Fibroblast of skin of left quadriceps (primary cell): ENCODE measurements at regions not wholly inside any gene's neighbourhood (a gene's known extent, or its start where the extent isn't known, plus 50 kb on each side); places are given as distances from the start of the nearest gene placed in this dataset.

Experiments used
- DNase-seq, 2 experiments: peaks; one replicate each; pipeline ENCODE4 v3.0.0-alpha.2; 2013; ENCODE audit warnings: low read depth in 2 of 2

- DNase-seq = no peak
Observed at GRCh38 chr10:131690805-131691239, 210.0 kb upstream of the PPP2R2D start.

GRCh38 chr10:131691481-131692090, 209.2 kb upstream of the PPP2R2D start:
- no peak for DNase-seq

- DNase-seq = no peak
Observed at GRCh38 chr10:131692176-131692575, 208.6 kb upstream of the PPP2R2D start.

GRCh38 chr10:131692686-131693334, 208.0 kb upstream of the PPP2R2D start:
- DNase-seq = no peak

- no peak for DNase-seq
Observed at GRCh38 chr10:131693766-131694165, 207.0 kb upstream of the PPP2R2D start.

- DNase-seq = no peak
Observed at GRCh38 chr10:131694168-131694780, 206.5 kb upstream of the PPP2R2D start.

GRCh38 chr10:131694781-131695495, 205.9 kb upstream of the PPP2R2D start:
- no peak for DNase-seq

GRCh38 chr10:131695496-131696165, 205.2 kb upstream of the PPP2R2D start:
- no peak for DNase-seq

- no peak for DNase-seq
Observed at GRCh38 chr10:131697476-131698128, 203.2 kb upstream of the PPP2R2D start.

- no peak for DNase-seq
Observed at GRCh38 chr10:131698232-131698631, 202.6 kb upstream of the PPP2R2D start.

- DNase-seq = no peak
Observed at GRCh38 chr10:131698986-131699385, 201.8 kb upstream of the PPP2R2D start.

- DNase-seq = no peak
Observed at GRCh38 chr10:131700032-131700431, 200.8 kb upstream of the PPP2R2D start.

- DNase-seq = no peak
Observed at GRCh38 chr10:131700506-131700905, 200.3 kb upstream of the PPP2R2D start.

- no peak for DNase-seq
Observed at GRCh38 chr10:131701131-131701947, 199.5 kb upstream of the PPP2R2D start.

- DNase-seq = no peak
Observed at GRCh38 chr10:131702531-131703356, 198.1 kb upstream of the PPP2R2D start.

- no peak for DNase-seq
Observed at GRCh38 chr10:131703541-131703940, 197.3 kb upstream of the PPP2R2D start.

- DNase-seq = no peak
Observed at GRCh38 chr10:131703941-131704340, 196.9 kb upstream of the PPP2R2D start.

GRCh38 chr10:131706476-131706875, 194.3 kb upstream of the PPP2R2D start:
- DNase-seq = no peak

- no peak for DNase-seq
Observed at GRCh38 chr10:131706952-131707351, 193.9 kb upstream of the PPP2R2D start.
